SHP77 (cell line): ENCODE measurements at regions not wholly inside any gene's neighbourhood (a gene's known extent, or its start where the extent isn't known, plus 50 kb on each side); places are given as distances from the start of the nearest gene placed in this dataset.
"Not testable (repeated sequence)": the region's sequence is repeated elsewhere in the genome, so short reads cannot be mapped to it uniquely, and the experiment has no call there.

Experiments
- DNase-seq, 2 experiments: peaks; one replicate each; lab custom pipeline; 2025; lab: John Stamatoyannopoulos, UW

GRCh38 chr1:96185181-96185580, 536.4 kb upstream of the PTBP2 start:
- no peak for DNase-seq

DNA sequence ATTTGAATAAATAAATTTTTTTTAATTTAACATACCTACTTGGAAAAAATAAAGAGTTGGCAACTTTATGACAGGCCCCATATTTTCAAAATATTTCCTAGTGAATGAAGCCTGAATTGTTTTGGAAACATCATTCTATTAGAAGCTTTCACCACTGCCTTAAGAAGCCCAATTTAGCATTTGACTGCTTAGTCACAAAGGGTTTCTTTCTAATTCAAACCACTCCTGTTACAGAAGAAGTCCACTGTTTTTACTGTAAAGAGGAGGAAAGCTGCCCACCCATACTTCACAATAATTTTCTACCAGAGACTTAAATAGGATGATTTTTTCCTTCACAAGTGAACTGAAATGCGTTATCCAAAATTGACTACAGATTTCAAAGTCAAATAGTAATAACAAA, 534.6 kb upstream of the PTBP2 start:
- DNase-seq, result no peak

DNA sequence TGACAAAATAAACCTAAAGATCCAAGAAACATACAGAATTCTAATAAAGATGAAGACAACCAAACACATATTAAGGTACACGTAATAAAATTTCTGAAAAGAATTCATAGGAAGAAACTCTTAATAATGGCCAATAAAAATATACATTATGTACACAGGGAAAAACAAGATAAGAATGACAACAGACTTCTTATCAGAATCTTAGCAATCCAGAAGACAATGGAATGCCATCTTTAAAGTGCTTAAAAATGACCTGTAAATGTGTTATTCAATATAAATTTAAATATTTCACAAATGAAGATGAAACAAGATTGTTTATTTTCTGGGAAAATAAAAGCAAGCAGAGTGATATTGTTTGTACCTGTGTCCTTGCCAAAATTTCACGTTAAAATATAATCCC, 530.4 kb upstream of the PTBP2 start:
- DNase-seq, result no peak

- DNase-seq, result no peak
Measured at GRCh38 chr1:96206451-96206850, 515.1 kb upstream of the PTBP2 start.

GRCh38 chr1:96207936-96208335, 513.6 kb upstream of the PTBP2 start:
- no peak for DNase-seq

GRCh38 chr1:96208428-96208827, 513.2 kb upstream of the PTBP2 start:
- no peak for DNase-seq

DNA sequence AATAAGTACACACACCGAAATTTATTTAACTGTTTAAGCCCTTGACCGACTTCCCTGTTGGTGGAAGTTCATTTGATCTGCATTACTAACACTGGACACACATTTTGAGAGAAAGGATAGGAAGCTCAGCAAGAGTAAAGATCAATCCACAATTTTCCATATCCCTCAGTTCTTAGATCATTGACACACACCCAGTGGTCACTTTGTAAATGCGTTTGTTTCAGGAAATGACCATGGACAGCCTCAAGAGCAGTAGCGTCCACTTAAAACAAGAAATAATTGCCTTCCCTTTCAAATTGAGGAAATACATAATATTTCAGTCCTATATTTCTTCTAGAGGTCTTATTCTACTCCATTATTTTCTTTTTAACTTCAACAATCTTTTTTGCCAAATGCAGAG, 511.5 kb upstream of the PTBP2 start:
- no peak for DNase-seq

DNA sequence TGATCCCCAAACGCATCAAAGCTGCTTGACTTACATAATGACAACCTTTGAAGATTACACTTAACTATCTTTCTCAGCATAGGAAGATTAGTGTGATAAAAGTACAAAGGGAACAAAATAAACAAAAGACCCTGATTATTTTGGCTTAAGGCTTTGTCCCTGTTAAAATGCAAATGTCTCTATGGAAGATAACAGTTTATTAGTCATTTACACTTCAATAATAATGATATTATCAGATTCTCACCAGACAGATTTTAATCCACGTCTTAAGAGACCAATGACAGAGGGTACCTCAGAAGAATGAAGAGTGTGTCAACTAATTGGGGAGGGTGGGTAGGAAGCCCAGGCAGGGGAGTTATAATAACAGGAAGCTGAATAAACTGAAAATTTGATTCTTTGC, 510.4 kb upstream of the PTBP2 start:
- no peak for DNase-seq

GRCh38 chr1:96214982-96215381, 506.6 kb upstream of the PTBP2 start:
- DNase-seq, result no peak

DNA sequence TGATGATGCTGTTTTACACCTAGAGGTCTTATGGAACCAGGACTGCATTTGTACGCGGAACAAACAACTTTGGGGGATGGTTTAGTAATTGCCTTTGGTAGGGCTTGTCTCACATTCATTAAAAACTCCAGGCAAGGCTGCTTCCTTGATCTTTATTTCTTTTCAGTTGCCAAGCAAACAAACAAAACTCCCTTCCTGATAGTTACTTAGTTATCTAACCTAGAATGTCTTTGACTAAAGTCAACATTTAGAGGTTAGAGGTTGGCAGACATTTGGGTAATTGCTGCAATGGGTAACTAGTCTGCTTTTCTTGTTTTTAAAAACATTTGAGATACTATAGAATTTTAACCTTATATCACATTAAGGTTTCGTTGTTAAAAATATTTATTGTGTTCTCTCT, 500.9 kb upstream of the PTBP2 start:
- no peak for DNase-seq

DNA sequence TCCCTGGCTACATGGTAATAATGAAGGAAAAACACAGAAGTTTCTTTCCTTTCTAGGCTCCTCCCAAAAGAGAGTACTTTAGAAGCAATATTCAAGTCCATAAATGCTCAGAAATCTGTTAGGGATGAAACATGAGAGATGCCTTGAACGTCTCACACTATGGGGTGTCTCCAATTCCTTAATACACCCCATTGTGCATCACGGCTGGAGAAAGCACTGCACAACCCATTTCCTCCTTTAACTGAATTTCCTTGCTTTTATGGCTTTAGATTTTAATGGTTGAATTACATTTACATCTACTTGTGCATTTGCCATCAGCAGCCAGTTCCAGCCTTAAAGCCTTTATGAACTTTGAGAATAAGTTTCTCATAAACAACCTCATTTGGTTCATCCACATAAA, 498.9 kb upstream of the PTBP2 start:
- DNase-seq, result no peak

DNA sequence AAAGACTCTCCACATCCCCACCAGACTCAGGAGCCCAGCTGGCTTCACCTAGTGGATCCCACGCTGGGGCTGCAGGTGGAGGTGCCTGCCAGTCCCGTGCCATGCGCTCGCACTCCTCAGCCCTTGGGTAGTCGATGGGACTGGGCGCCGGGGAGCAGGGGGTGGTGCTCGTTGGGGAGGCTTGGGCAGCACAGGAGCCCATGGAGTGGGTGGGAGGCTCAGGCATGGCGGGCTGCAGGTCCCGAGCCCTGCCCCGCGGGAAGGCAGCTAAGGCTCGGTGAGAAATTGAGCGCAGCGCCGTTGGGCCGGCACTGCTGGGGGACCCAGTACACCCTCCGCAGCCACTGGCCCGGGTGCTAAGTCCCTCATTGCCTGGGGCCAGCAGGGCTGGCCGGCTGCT, 497.4 kb upstream of the PTBP2 start:
- DNase-seq, result not testable (repeated sequence)

- DNase-seq, result no peak
Measured at GRCh38 chr1:96233422-96233821, 488.2 kb upstream of the PTBP2 start.

GRCh38 chr1:96234299-96234698, 487.3 kb upstream of the PTBP2 start:
- DNase-seq, result peak; percentile 84 to 86

GRCh38 chr1:96236156-96236739, 485.3 kb upstream of the PTBP2 start:
- peak; percentile 3 to 32 for DNase-seq

DNA sequence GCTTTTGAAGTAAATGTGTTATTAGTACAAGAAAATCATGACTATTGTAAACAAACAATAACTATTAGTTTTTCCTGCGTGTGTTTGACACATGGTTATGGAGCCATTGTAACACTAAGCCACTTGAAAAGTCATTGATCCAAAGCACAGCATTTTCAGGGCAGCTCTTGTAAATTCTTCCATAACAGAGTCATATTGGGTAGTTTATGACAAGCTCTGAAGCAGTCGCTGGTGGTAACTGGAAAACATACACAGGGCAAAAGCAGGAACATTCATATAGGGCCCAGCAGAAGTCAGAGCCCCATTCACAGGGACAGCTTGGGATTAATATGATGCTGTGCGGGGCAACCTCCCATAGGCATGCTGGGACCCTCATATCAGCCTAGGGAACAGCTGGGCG, 483.2 kb upstream of the PTBP2 start:
- DNase-seq, result no peak

DNA sequence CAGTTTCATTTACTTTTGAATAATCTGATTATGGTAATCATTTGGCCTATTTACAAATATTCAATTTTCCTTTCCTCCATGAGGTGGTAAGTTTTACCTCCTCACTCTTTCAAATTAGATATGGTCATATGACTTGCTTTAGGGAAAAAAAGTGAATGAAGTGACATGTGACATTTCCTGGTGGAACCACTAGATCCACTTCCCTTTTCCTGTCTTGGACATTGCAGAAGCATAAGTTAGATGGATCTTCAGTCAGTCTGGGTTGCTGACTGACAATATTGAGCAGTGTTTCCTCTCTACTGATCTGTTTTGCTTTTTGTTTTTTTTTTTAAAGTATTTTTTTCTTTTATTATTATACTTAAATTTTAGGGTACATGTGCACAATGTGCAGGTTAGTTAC, 481.1 kb upstream of the PTBP2 start:
- DNase-seq, result no peak

DNA sequence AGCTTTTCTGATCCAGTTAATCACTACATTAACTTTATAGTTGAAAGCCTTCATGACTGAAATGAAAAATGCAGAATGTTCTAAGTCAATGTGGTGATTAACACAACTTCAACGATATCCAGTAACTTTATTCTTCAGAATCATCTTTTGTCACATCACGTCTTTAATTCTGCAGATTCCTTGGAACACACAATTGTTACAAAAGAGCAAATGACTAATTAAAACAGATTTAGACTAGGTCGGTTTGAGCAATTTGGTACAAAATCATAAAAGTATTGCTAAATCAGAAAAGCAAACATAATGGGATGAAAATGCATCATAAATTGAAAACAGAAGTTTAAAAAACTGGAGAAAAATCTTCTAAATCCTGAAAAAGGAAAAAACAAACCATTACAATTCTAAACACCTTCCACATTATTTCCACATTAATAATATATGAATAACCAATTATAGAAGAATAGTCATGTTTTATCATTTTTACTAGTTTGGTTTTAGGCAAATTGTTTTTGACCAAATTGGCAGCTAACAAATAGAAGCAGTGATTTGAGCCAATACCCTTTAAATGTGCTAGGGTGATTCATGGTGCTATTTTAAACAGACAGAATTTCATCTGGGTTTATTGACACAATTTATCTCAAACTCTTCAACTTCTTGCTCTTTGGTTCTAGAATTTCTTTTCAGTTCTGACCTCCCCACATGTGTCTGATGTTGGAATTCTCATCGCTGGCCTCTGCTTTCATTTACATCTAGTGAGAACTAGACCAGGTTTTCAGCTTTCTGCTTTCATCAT, 468.1 kb upstream of the PTBP2 start:
- no peak for DNase-seq

GRCh38 chr1:96256130-96256790, 465.3 kb upstream of the PTBP2 start:
- DNase-seq, result no peak

- no peak for DNase-seq
Measured at GRCh38 chr1:96259399-96259798, 462.2 kb upstream of the PTBP2 start.

DNA sequence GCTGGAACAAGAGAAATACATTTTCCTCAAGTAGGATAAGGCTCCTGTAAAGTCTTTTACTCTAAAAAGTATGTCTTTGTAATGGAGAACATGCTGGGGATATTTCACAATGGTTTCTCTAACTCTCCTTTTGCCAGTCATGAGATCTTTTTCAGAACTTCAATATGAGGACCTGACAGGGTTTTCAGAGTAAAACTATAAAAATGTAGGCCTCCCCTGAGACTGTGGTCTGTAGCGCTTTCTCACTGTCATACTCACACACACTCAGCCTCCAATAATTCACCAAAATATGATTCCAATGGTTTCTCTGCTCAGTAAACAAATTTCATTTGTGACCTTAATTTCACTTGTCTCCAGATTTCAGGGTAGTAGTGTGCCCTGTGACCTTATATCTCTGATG, 440.1 kb upstream of the PTBP2 start:
- DNase-seq, result no peak

DNA sequence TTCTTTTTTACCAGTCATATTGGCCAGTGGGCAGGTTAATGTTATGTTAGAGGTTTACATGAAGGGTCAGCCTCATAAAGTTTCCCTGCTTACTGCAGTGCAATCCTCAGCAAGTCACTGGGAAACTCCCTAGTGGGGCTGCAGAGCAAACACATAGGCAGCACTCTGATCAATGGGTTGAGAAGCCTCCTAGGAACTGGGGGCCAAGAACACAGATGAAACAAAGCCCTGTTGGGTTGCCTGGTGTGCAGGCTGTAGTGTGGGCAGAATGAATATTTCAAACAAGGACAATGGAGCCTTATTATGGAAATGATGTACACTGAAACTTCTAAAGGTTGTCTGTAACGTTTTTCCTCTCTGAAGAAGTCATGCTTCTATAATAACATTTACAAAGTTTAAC, 431.6 kb upstream of the PTBP2 start:
- DNase-seq, result no peak

DNA sequence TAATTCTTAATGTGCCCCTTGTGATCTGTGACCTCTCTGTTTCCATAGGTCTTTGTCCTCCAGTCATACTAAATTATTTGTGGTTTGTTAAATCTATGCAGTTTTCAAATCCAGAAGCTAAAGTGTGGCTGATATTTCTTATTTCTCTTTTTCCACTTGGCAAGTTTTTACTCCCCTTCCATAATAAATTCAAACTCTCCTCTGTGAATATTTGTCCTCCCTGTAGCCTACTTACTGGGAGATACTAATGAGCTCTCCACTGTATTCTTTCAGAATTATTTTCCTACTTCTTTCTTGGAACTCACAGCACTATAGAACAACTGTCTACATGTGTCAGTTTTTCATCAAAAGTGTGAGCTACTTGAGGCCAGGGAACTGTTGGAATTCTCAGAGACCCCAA, 430.8 kb upstream of the PTBP2 start:
- no peak for DNase-seq
